ENCODE measurements at regions not wholly inside any gene's neighbourhood (a gene's known extent, or its start where the extent isn't known, plus 50 kb on each side); places are given as distances from the start of the nearest gene placed in this dataset.
A peak's percentile ranks its signal among the peaks of the same experiment; 100 is the strongest.
"Not testable (repeated sequence)": the region's sequence is repeated elsewhere in the genome, so short reads cannot be mapped to it uniquely, and the experiment has no call there.

GRCh38 chr2:87198422-87198821, 176.8 kb upstream of the PLGLB1 start:
- not testable (repeated sequence) for DNase-seq (ENCODE audit: low read depth in 2 of 2)

- not testable (repeated sequence) for DNase-seq (ENCODE audit: low read depth in 2 of 2)
These were observed 177.6 kb upstream of the PLGLB1 start for GRCh38 chr2:87199228-87199627.

GRCh38 chr2:87204569-87205147, 183.0 kb upstream of the PLGLB1 start:
- DNase-seq (ENCODE audit: low read depth in 2 of 2) = not testable (repeated sequence)

GRCh38 chr2:87212938-87213337, 191.3 kb upstream of the PLGLB1 start:
- DNase-seq (ENCODE audit: low read depth in 2 of 2) = not testable (repeated sequence)

GRCh38 chr2:87217005-87217404, 195.4 kb upstream of the PLGLB1 start:
- not testable (repeated sequence) for DNase-seq (ENCODE audit: low read depth in 2 of 2)

GRCh38 chr2:87217741-87218410, 196.2 kb upstream of the PLGLB1 start:
- not testable (repeated sequence) for DNase-seq (ENCODE audit: low read depth in 2 of 2)

GRCh38 chr2:87220651-87221050, 199.0 kb upstream of the PLGLB1 start:
- DNase-seq (ENCODE audit: low read depth in 2 of 2) = not testable (repeated sequence)

- peak; percentile 27 to 46 for DNase-seq (ENCODE audit: low read depth in 2 of 2)
These were observed 200.5 kb upstream of the PLGLB1 start for GRCh38 chr2:87222131-87222530.

- DNase-seq (ENCODE audit: low read depth in 2 of 2) = not testable (repeated sequence)
These were observed 202.2 kb upstream of the PLGLB1 start for GRCh38 chr2:87223873-87224272.

- peak; percentile 21 to 27 for DNase-seq (ENCODE audit: low read depth in 2 of 2)
These were observed 207.5 kb upstream of the PLGLB1 start for GRCh38 chr2:87229091-87229689.

- DNase-seq (ENCODE audit: low read depth in 2 of 2) = not testable (repeated sequence)
These were observed 208.3 kb upstream of the PLGLB1 start for GRCh38 chr2:87229964-87230363.

GRCh38 chr2:87235333-87235981, 213.8 kb upstream of the PLGLB1 start:
- not testable (repeated sequence) for DNase-seq (ENCODE audit: low read depth in 2 of 2)

GRCh38 chr2:87237570-87238336, 216.1 kb upstream of the PLGLB1 start:
- not testable (repeated sequence) for DNase-seq (ENCODE audit: low read depth in 2 of 2)

- DNase-seq (ENCODE audit: low read depth in 2 of 2) = not testable (repeated sequence)
These were observed 218.0 kb upstream of the PLGLB1 start for GRCh38 chr2:87239558-87240215.

GRCh38 chr2:87246066-87246717, 224.5 kb upstream of the PLGLB1 start:
- DNase-seq (ENCODE audit: low read depth in 2 of 2) = peak in 1 of 2 experiments; percentile 3

GRCh38 chr2:87252046-87252445, 230.4 kb upstream of the PLGLB1 start:
- DNase-seq (ENCODE audit: low read depth in 2 of 2) = not testable (repeated sequence)

GRCh38 chr2:87254562-87254961, 232.9 kb upstream of the PLGLB1 start:
- not testable (repeated sequence) for DNase-seq (ENCODE audit: low read depth in 2 of 2)

- DNase-seq (ENCODE audit: low read depth in 2 of 2) = not testable (repeated sequence)
These were observed 233.8 kb upstream of the PLGLB1 start for GRCh38 chr2:87255410-87255809.

GRCh38 chr2:87258887-87259286, 237.2 kb upstream of the PLGLB1 start:
- DNase-seq (ENCODE audit: low read depth in 2 of 2) = not testable (repeated sequence)

GRCh38 chr2:87262184-87262702, 240.6 kb upstream of the PLGLB1 start:
- DNase-seq (ENCODE audit: low read depth in 2 of 2) = not testable (repeated sequence)
